Fibroblast of mammary gland (primary cell): ENCODE measurements at regions not wholly inside any gene's neighbourhood (a gene's known extent, or its start where the extent isn't known, plus 50 kb on each side); places are given as distances from the start of the nearest gene placed in this dataset.

Experiments
- DNase-seq: peaks from one replicate; pipeline ENCODE4 v3.0.0-alpha.2; 2010; ENCODE audit warnings: low read depth
- H3K4me3 ChIP-seq: 2 replicates; pipeline ENCODE4 v1.5.1; 2011; ENCODE audit warnings: low read depth, mild to moderate bottlenecking, low read length, moderate library complexity; ENCODE audit not compliant: control insufficient read depth
- TF ChIP-seq, protein P1 (sequence below): conservative IDR thresholded peaks from 2 replicates; pipeline ENCODE4 v1.5.1; 2011; ENCODE audit warnings: low read depth, low read length, inconsistent platforms; ENCODE audit not compliant: control insufficient read depth, insufficient read depth

DNA sequence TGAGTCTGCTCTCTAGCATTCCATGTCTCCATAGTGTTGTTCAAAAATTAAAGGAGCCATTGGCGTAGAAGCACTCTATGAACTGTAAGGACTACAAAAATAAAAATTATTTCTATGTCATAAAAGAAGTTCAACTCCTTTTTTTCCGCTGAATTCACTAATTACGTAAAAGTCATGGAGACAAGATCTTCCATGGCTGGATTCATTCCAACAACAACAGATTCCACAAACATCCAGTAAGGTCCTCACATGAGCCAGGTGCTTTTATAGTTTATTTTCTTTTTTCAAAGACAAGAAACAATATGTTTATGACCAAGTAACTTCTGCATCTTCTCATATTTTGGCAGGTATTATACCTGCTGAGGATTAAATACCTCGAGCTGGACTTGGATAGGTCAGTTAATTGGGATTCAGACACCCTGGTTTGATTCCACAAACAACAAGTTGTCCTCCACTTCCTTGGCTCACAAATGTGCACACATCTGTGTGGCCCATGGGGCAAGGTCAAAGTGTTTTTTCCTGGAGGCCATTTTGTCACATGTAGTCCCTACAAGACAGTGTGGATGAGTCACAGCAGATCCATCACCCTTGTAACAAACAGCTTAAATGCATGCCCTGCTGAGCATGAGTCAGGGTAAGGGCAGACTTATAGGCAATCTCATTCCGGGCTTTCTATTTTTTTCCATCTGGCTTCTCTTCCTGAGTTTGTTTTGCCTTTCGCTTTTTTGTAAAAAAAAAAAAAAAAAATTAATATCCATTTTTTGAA is 475.6 kb downstream of the COG6 start:
- H3K4me3 ChIP-seq: no peak overlapping the region
- DNase-seq: peak; percentile 93
- TF ChIP-seq, protein P1, sequence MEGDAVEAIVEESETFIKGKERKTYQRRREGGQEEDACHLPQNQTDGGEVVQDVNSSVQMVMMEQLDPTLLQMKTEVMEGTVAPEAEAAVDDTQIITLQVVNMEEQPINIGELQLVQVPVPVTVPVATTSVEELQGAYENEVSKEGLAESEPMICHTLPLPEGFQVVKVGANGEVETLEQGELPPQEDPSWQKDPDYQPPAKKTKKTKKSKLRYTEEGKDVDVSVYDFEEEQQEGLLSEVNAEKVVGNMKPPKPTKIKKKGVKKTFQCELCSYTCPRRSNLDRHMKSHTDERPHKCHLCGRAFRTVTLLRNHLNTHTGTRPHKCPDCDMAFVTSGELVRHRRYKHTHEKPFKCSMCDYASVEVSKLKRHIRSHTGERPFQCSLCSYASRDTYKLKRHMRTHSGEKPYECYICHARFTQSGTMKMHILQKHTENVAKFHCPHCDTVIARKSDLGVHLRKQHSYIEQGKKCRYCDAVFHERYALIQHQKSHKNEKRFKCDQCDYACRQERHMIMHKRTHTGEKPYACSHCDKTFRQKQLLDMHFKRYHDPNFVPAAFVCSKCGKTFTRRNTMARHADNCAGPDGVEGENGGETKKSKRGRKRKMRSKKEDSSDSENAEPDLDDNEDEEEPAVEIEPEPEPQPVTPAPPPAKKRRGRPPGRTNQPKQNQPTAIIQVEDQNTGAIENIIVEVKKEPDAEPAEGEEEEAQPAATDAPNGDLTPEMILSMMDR: no peak

DNA sequence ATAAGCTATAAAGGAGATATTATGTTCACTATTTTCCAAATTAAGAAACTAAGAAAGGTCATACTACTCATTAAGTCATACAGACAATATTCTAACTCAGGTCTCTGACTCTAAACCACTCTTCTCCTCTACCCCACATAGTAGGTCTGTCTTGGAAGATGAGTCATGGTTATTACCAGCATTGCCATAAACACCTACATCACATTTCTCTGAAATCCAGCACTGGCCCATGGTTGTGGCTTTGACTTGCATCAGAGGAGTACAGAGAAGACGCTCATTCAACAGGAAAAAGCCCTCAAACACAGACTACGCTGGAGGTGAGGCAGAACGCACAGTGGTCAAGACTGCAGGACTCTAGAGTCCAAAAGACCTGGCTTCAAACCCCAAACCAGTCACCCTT is 476.8 kb downstream of the COG6 start:
- TF ChIP-seq, protein P1: no peak
- no peak for DNase-seq
- H3K4me3 ChIP-seq: no peak overlapping the region

DNA sequence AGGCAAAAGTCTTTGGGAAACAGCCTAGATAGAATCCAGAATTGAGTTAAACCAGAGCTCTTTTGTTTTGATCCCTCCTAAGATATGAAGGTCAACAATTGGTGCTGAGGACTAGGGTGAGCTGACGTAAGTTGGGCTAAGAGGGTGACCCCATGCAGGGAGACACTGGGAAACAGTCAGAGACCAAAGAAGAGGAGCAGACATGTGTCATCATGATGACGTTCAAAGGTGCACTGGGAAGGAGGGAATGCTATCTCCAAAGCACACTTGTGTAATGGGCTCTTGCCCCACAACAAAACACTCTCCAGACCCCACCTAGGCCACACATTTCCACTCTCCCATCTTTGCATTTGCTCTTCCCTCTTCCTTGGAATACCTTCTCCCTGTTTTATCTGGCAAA is 481.4 kb downstream of the COG6 start:
- TF ChIP-seq, protein P1: no peak
- DNase-seq: no peak
- H3K4me3 ChIP-seq: no peak overlapping the region

DNA sequence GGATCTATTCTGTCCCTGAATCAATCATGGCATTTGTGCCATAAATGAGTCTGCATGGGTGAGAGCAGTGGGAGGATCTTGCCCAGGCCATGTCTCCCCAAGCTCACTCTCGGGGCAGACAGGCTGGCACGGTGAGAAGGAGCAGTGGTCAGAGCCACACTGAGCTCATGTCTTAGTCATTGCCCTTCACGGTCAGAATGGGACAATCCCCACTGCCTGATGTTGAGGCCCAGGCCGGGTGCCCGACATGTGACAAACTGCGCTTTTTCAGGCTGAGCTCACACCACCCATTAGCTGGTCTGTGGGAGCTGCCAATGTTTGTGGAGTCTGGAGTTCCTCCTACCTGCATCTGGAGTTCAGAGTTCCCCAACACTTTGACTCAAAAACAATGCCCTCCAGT is 481.9 kb downstream of the COG6 start:
- H3K4me3 ChIP-seq: no peak overlapping the region
- DNase-seq: no peak

DNA sequence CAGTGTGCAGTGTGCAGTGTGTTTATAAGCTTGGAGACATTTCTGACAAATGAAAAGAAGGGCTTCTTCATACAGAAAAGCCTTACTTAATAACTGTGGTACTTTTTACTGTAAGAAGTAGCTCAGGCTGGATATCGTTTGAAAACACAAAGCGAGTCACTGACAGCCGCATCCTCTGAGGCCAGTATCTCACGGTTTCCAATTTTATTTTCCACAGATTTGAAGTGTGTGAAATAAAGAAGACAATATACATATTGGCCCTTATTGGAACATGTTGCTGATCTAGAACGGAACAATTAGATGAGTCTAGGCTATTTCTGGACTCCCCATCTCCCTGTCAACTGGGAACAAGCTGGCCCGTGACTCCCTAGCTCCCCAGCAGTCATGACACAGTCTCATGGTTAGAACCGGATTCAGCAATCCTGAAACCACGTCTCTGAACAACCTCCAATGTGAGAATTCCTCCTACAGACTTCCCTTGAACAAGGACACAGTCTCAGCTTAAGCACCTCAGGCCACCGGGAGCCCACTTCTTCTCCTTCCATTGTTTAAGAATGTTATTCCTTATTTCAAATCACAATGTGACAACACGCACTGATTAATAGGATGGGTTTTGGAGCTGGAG is 484.5 kb downstream of the COG6 start:
- no peak for DNase-seq
- TF ChIP-seq, protein P1: no peak
- no peak overlapping the region for H3K4me3 ChIP-seq

More for the DNA sequence above, 481.9 kb downstream of the COG6 start:
- TF ChIP-seq, protein P1: no peak

DNA sequence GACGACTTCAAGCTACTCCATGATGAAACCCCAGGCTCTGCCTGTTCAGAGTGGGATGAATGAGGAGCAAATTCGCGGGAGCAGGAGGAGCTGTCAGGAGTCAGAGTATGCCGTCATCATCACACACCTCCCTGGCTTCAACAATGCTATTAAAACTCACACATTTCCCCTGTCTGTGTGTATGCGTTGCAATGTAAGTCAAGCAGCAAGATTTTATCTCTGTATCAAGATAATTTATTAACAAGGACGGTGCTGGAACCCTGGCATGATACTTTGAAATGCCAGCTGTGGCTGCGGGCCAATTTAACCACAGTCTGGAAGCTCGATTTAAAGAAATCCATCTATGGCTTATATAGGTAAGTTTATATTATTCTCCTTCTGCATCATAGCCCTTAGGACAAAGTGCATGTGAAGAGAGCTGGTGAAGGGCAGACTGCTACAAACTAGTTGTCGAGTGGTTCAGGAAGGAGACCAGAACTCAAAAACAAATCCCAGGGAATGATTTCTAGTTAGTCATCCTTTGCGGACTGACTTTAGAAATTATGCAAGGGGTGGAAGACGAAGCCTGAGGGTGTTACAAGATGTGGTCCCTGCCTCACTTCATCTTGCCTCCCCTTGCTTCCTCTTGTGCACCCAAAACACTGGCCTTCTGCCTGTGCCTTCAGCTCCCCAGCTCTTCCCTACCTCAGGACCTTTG is 486.5 kb downstream of the COG6 start:
- DNase-seq: no peak
- TF ChIP-seq, protein P1: no peak
- H3K4me3 ChIP-seq: no peak overlapping the region
